ENCODE measurements at regions not wholly inside any gene's neighbourhood (a gene's known extent, or its start where the extent isn't known, plus 50 kb on each side); places are given as distances from the start of the nearest gene placed in this dataset.

DNA sequence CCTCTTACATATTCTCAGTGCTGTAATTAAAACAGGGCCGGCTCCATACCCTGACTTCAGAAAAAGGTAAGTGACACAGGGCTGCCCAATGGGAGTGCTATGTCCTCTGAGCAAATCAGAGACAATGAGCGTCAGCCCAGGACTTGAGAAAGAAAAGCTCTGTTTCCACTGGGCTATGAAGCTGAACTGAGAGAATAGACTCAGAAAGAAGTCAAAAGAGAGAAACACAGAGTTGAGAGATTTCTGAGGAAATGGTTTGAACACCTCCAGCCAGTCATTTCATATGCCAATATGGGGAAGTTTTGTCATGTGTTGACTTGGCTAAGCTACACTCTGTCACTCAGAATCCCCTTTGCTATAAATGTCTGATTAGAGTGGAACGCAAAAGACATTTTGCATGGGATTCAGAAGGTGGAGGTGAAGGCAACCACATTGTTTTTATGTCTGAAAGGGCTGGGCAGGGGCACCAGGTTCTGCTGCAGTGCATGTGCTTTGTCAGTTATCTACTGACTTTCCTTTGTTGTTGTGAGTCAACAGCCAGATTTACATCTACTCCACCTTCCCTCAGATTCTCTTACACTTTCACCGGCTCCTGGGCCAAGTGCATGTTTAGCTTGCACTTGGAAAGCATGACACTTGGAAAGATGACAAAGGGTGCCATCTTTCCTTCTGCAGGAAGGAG is 313.3 kb downstream of the DUSP6 start:
- FAIRE-seq, result no peak
- DNase-seq (ENCODE audit: low spot score in 2 of 2), result no peak

DNA sequence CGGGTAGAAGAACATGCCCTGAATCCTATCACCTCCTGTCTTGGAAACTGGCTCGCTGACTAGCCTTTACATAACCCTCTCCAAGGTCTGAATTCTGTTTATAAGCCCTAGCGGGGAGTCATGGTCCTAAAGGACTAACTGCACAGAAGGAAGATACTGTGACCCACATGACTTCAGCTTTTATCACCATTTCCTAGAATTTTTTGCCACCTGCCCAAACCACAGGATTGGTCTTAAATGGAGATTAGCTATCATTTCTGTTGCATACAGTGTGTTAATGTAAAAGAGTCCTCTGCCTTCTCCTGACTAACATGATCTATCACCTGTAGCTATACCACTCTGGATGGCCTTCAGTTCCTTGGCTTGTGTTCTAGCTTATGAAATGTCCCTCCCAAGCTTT is 319.2 kb downstream of the DUSP6 start:
- FAIRE-seq (no peak), DNase-seq (ENCODE audit: low spot score in 2 of 2) (no peak)

DNA sequence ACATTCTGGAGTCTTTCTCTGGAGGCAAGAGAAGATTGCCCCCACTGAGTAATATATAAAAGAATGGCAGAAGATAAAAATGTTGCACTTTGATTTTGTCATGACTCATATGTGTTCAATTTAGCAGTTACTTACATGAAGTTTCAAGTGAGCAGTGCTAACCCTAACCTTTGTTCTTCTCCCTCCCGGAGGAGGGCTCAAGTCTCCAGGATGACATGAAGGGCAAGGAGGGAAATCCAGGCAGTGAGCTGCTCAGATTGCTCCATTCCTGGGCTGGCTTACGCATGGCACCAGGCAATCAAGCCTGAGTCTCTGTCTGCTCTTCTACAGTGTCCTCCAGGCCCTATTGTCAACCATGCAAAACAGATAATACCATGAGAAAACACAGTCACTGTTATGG is 322.3 kb downstream of the DUSP6 start:
- DNase-seq (ENCODE audit: low spot score in 2 of 2) (no peak), FAIRE-seq (no peak)

DNA sequence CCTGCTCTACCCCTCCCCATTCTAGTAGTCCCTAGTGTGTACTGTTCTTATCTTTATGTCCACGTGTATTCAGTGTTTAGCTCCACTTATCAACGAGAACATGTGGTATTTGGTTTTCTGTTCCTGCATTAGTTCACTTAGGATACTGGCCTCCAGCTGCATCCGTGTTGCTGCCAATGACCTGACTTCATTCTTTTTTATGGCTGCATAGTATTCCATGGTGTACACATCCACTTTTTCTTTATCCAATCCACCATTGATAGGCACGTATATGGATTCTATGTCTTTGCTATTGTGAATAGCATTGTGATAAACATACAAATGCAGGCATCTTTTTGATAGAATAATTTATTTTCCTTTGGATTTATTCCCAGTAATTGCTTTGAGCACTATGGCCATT is 327.7 kb downstream of the DUSP6 start:
- FAIRE-seq, result no peak

DNA sequence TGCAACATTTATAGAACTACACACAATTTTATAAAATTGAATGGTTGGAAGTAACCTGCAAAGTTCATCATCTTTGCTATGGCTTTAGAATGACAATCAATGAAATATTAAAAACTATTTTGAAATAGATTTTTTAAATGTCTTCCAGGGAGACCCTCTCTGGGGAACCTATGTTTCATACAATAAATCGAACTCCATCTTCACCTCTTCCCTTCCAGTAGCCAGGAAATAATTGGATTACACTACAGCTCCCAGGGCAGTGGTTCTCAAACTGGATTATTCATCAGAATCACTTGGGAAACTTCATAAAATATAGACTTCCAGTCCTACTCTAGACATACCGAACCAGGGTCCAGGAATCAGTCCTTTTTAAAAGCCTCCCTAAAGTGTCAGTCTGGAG is 328.4 kb downstream of the DUSP6 start:
- FAIRE-seq (no peak), DNase-seq (ENCODE audit: low spot score in 2 of 2) (no peak)

More for the DNA sequence above, 327.7 kb downstream of the DUSP6 start:
- DNase-seq (ENCODE audit: low spot score in 2 of 2), result no peak

DNA sequence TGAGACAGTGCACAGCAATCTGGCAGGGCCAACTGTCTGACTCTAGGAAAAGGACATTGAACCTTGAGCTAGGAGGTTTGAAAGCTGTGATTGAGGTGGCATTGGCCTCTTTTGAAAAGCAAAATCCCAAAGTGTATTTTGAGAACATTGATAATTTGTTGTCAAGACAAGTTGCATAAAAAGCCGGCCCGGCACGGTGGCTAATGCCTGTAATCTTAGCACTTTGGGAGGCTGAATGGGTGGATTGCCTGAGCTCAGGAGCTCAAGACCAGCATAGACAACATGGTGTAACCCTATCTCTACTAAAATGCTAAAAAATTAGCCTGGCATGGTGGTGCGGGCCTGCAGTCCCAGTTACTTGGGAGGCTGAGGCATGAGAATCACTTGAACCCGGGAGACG is 331.6 kb downstream of the DUSP6 start:
- DNase-seq (ENCODE audit: low spot score in 2 of 2) (no peak), FAIRE-seq (no peak)

DNA sequence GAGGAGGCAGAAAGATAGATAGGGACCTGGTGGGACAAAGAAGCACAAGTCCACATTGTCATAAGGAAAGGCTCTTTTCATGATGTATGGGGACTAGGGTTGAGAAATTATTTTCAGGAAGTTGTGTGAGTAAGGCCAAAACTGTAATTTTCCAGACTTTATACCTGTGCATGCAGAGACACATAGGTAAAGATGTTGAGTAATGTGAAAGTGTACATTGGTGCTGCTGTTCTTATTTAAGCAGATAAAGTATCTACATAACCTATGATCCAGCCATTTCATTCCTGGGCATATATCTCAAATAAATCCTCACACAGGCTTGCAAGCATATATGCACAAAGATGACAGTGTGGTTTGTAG is 332.2 kb downstream of the DUSP6 start:
- no peak for FAIRE-seq
- no peak for DNase-seq (ENCODE audit: low spot score in 2 of 2)

DNA sequence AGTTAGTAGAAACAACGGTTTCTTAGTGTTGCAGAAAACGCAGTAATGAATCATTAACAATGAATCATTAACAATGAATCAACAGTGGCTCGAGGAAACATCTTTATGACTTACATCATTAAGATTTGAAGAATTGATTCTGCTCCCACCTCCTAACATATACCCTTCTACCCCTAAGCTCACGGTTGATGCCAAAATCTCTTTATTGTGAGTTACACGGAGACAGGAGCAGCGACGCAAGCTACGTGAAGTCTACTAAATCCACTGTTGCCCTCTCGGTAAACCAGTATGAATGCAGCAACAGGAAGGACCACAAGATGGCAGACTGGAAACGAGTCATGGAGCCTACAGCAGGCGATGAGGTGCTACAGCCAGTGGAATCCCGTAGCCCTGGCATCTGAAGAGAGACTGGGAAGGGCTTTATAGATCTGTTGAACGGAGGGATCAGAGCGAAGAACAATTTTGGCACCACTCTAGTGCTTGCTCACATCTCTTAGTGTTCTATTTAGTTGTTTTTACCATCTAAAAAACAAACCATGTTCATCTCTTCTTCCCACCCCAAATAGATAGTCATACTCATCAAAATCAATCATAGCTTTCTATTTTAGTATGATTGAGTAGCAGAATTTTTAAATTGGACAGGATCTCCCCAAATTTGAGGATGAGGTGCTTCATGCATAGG is 332.7 kb downstream of the DUSP6 start:
- DNase-seq (ENCODE audit: low spot score in 2 of 2), result peak; percentile 7 to 44
- FAIRE-seq, result no peak

DNA sequence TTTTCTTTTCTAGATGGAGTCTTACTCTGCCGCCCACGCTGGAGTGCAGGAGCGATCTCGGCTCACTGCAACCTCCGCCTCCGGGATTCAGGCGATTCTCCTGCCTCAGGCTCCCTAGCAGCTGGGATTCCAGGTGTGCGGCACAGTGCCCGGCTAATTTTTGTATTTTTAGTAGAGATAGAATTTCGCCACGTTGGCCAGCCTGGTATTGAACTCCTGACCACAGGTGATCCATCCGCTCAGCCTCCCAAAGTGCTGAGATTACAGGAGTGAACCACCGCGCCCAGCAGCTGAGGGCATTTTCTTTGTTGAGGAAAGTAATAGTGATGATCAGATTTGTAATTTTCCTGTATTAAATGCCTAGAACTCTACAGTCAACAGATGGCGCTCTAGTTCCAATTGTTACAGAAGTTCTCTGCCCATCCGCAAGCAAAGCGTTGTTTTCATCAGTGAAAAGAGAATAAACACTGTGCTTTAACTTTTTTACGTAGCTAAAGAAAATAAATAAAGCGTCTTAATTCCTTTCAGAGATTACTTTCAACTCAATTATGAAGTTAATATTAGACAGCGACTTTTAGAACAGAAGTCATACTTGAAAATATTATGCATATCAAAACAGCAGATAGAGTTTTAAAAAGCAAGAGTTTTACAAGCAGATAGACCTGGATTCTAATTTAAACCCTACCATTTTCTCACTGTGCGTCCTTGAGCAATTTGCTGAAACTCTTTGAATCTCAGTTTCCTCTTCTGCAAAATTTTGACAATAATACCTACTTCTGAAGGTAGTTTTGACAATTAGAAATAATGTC is 335.1 kb downstream of the DUSP6 start:
- DNase-seq (ENCODE audit: low spot score in 2 of 2), result peak in 1 of 2 donors; percentile 12
- peak; percentile 83 for FAIRE-seq

DNA sequence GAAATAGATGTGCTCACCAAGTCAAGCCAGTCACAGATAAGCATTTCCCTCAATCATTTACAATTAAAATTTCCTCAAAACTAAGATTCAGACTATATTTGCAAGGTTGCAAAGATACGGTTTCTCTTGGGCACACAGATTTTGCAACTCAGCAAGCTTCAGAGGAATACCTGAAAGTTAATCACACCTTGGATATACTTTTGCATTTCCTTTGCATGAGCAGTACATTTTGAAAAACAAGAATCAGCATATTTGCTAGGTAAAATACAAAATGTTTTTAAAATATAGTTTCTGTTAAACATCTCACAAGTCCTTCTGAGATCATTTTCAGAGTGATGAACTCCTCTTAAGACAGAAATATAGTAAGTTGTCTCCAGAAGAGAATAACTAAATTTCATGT is 336.9 kb downstream of the DUSP6 start:
- no peak for FAIRE-seq
- DNase-seq (ENCODE audit: low spot score in 2 of 2), result no peak

DNA sequence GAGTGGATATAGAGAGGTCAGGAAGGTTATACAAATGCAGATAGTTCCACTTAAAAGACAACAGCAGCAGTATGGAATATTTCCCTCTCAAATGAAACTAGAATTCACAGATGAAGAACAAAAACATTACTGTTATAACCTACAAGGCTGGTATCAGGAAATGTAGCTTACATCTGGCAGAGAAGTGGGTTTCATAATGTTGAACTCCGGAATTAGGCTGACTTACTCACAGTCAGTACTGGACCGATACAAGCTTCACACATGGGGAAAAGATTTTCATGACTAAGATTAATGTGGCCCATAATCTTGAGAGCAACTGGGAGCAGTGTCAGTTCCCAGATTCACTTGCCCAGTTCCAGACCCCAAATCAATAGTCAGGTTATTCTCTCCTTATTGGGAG is 353.9 kb downstream of the DUSP6 start:
- no peak for FAIRE-seq
- no peak for DNase-seq (ENCODE audit: low spot score in 2 of 2)

DNA sequence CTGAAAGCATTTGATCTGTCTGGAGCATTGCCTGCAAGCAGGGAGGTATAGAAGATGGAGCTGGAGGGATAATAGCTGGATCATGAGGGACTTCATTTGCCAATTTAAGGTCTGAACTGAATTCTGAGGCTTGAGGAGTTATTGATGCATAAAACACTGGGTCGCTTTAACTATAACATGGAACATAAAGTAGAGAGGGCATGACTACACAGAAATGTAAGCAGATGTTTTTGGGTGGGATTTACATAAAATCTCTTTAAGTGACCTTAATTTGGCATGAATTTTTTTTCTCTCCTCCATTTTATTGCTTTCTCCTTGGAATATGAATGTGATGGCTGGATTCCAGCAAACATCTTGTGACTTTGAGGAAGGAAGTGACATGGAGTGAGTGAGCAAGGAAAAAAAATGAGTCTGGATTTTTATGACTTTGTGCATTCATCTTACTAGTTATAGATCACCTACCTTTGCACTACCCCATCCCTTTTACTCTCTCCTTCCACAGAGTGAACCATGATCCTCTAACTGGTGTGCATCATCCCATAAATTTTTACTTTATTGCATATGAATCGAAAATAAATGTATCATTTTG is 356.0 kb downstream of the DUSP6 start:
- FAIRE-seq (no peak), DNase-seq (ENCODE audit: low spot score in 2 of 2) (no peak)

DNA sequence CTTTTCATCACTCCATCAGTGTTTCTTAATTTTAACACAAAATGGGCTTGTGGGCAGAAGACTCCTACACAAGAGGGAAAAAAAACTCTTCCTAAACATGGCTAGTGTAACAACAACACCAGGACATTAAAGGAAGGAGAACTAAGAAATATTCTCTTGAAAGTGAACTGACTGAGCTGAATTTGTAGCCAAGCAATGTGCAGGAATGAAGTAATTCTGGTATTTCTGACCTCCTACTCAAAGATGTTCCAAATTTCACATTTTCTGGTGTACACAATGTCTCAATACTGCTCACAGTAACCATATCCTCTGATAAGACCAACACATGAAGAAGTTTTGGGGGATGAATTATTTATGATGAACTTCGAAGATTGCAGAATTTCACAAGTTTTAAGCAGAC is 357.3 kb downstream of the DUSP6 start:
- DNase-seq (ENCODE audit: low spot score in 2 of 2) (no peak), FAIRE-seq (no peak)

DNA sequence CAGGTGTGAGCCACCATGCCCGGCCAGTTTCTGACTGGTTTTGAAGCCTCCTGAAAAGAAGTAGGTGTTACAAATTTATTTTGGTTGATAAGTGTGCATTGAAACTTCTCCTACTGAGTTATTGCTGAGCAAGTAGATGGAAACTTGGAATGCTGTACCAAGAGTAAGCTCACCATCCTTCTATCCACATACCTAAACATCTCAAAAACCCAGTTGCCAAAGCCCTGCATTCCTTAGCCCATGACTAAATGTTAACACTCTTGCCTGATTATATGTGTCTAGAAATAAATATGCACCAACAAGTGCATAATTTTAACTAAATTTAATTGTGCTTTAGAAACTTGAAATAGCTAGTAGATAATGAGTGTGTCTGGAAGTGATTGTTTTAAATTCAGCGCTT is 357.8 kb downstream of the DUSP6 start:
- DNase-seq (ENCODE audit: low spot score in 2 of 2), result no peak
- FAIRE-seq, result no peak

DNA sequence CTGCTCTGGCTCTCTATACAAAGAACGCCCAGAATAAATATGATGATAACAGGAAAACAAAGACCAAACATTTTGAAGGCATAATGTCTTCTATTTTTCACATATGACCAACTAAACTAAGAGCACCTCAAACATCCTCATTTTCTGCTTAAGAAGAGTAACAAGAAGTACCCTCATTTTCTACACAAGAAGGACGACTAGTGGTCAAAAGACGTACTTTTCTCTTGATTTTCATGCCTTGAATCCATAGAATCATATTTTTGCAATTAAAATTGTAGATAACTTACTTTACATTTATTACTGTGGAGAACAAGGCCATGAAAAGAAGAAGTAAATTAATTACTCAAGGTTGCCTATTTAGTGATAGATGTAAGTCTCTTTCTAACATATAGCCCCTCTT is 358.6 kb downstream of the DUSP6 start:
- FAIRE-seq, result peak; percentile 57
- DNase-seq (ENCODE audit: low spot score in 2 of 2), result peak in 1 of 2 donors; percentile 12

DNA sequence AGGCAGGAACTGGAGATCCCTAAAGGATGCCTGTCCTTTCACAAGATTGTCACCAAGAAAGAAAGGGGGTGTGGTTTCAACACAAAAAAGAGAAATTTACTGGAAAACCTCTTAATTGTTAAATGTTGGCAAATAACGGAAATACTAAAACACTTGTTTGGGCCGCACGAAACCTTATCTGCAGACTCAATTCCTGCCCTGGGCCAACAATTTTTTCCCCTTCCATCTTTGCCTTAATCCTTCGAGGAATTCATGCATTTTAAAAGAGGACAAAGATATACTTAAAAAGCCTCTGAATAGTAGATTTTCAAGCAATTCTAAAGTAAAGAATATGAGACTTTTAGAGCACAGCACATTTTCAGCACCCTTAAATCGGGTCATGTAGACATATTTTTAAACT is 366.2 kb downstream of the DUSP6 start:
- FAIRE-seq, result no peak

DNA sequence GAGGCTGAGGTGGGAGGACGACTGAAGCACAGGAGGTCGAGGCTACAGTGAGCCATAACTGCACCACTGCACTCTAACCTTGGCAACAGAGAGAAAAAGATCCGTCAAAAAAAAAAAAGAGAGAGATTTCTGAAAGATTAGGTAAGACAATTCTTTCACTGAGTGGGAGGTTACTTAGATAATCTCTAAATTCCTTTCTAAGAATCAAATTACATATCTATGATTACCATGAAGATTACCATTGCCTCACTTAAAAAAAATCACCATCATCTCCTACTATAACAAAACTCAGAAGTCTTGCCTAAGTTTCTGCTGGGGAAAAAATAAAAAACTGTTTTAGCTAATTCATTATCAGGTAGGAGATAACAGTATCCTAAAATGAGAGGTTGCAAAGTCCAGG is 366.7 kb downstream of the DUSP6 start:
- no peak for DNase-seq (ENCODE audit: low spot score in 2 of 2)
- no peak for FAIRE-seq

More for the DNA sequence above, 366.2 kb downstream of the DUSP6 start:
- no peak for DNase-seq (ENCODE audit: low spot score in 2 of 2)

DNA sequence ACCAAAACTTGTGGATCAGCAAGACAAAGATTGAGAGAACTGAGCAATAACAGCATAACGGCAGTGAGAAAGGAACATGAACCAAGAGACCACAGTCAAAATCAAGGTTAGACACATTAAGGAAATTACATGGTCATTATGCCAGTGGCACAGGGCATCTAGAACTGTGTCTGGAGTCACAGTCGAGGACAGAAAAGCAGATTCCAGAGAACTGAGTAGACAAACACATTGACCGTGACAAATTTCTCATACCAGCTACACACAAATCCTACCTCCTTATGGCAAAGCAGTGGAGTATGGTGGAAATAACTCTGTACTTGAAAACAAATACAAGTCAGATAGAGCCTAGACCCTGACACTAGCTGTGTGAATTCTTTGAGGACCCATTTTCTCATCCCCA is 367.3 kb downstream of the DUSP6 start:
- FAIRE-seq (no peak), DNase-seq (ENCODE audit: low spot score in 2 of 2) (no peak)

DNA sequence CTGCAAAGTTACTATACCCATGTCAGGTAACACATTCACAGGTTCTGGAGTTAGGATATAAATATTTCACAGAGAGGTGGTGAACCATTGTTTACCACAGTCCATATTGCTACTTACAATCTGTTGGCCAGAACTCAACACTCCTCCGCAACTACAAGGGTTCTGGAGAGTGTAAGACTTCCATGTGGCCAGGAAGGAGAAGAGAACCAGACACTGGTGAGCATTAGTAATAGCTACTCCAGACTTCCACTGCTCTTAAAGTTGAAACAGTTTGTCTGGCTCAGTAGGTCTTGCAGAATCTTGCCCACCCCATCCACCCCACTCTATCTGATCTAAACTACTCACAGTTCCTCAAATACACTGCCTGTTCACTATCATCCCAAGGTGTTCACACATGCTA is 369.6 kb downstream of the DUSP6 start:
- no peak for FAIRE-seq

DNA sequence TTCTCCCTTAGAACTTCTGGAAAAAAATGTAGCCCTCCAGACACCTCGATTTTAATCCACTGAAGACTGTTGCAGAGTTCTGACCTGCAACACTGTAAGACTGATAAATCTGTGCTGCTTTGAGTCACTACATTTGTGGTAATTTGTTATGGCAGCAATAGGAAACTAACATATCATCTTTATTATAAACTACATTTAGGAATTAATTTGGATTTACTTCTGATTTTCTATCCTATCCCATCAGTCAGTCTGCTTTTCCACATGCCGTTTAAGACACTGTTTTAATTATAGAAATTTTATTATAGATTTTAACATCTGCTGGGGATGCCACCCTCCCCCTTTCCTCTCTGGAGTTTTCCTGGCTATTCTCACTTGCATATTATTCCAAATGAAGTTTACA is 375.2 kb downstream of the DUSP6 start:
- FAIRE-seq, result no peak

More for the DNA sequence above, 369.6 kb downstream of the DUSP6 start:
- no peak for DNase-seq (ENCODE audit: low spot score in 2 of 2)

DNA sequence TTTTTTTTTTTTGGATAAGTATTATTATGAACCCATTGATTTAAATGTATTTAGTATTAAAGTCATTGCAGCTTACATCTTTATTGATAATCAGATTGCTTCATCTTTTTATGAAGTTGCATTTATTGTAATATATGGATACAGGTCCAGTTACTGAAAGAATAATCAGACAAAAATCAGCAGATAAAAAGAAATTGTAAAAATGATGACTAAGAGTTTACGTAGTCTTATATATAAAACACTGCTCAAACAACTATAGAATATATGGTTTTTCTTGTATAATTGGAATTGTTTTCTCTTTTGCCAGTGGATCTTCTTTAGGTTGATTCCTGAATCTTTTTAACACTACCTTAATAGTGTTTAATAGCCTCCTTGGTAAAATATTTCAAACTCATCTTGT is 378.3 kb downstream of the DUSP6 start:
- no peak for FAIRE-seq
- DNase-seq (ENCODE audit: low spot score in 2 of 2), result no peak

More for the DNA sequence above, 375.2 kb downstream of the DUSP6 start:
- DNase-seq (ENCODE audit: low spot score in 2 of 2), result no peak

Measured in frontal cortex (tissue), 3 donors.